GM21576 (cell line): ENCODE measurements at regions not wholly inside any gene's neighbourhood (a gene's known extent, or its start where the extent isn't known, plus 50 kb on each side); places are given as distances from the start of the nearest gene placed in this dataset.
"Not testable (repeated sequence)": the region's sequence is repeated elsewhere in the genome, so short reads cannot be mapped to it uniquely, and the experiment has no call there.

Experiments used
- ATAC-seq: cut with Tn5 transposase; IDR thresholded peaks from one replicate; pipeline ENCODE4 v1.9.1; 2021; ENCODE audit warnings: mild to moderate bottlenecking, moderate library complexity; ENCODE audit not compliant: unreplicated experiment

DNA sequence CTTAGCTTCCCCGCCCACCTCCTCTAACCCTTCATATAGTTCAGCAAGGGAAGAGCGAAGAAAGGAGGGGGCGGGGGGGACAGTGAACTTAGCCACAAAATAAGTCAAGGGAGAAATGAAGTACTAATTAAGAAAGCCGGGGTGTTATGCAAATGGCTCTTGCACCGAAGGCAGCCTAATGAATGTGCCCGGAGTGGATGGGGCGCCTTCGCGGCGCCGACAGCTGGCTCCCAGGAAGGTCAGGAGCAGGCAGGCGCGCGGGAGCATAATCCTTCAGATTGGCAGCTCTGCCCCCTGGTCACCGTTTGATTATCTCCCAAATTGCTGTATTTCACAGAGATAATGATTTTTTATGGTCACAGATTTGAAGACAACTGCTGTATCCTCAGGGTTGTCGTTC is 395.1 kb downstream of the TFAP2B start:
- ATAC-seq, result no peak

- no peak for ATAC-seq
These were observed 395.8 kb downstream of the TFAP2B start for GRCh38 chr6:51214442-51214841.

DNA sequence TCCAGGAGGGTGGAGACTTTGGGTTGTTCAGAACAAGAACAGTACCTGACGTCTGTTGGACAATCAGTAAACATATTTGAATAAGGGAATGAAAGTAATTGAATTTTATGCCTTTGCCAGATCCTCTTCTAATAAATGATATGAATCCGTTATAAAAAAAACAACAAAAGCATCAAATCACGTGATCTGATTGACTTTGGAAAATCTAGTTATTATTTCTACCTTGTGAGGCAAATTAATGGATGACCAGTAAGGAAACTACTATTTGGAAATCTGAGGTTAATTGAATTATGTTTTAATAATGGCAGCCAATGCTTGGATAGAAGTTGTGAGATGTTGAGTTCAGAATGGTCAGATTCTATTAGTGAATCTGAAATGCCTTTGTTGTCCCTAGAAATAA is 399.5 kb downstream of the TFAP2B start:
- ATAC-seq, result no peak

- not testable (repeated sequence) for ATAC-seq
These were observed 406.0 kb downstream of the TFAP2B start for GRCh38 chr6:51224580-51225240.

GRCh38 chr6:51241376-51241775 is 422.7 kb downstream of the TFAP2B start:
- no peak for ATAC-seq

GRCh38 chr6:51249798-51250197 is 431.1 kb downstream of the TFAP2B start:
- ATAC-seq, result no peak

GRCh38 chr6:51250317-51250716 is 431.6 kb downstream of the TFAP2B start:
- no peak for ATAC-seq

- no peak for ATAC-seq
These were observed 439.3 kb downstream of the TFAP2B start for GRCh38 chr6:51257938-51258337.

DNA sequence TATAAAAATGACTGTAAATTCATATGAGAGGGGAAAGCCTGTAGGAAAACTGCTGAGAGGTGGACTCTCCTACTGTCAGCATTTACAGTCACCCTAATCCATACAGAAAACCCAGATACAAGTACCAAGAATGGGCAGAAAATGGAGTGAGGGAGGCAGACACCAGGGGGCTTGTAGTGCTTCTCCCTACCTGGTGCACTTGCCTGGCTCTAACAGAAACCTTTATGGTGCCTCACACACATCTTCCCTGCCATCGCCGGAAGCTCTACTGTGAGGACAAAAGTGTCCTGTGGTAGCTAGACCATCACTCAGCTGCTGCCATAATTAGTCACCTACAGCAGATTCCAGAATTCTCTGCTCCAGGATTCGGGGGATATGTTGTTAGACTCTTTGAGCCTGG is 441.3 kb downstream of the TFAP2B start:
- no peak for ATAC-seq

DNA sequence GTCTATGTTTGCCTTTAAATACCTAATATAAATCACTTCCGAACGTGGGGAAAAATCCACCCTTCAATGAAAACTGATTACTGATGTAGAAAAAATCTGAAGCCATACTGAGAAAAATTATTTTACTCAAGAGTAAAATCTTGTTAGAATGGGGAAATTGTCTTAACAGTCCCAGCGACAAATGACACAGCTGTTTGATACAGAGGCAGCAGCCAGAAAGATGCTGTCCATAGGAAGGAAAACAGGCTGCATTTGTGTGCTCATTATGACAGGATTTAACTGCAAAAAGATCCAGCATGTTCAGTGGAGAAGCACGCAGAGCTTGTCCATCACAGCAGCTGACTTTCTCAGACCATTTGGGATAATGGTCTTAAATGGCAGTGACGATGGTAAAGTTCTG is 443.0 kb downstream of the TFAP2B start:
- ATAC-seq, result no peak

- no peak for ATAC-seq
These were observed 446.8 kb downstream of the TFAP2B start for GRCh38 chr6:51265426-51265825.

GRCh38 chr6:51266604-51267003 is 447.9 kb downstream of the TFAP2B start:
- no peak for ATAC-seq

DNA sequence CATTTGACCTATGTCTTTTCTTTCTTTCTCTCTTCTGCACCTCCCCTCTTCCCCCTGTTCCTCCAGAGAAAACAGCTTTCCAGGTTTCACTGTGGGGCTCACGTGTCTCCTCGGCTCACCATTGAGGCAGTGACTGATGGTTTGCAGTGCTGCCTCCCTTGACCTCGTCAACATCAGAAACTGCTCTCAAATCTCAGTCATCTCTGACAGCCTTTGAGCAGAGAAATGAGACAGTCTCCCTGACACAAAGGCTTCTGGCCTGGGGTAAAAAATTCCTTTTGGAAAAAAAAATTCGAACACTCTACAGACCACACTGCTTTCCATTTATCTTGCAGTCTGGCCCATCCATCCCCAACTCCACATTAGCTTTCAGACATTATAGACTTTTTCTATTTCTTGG is 450.0 kb downstream of the TFAP2B start:
- ATAC-seq, result no peak

- no peak for ATAC-seq
These were observed 451.2 kb downstream of the TFAP2B start for GRCh38 chr6:51269876-51270275.

DNA sequence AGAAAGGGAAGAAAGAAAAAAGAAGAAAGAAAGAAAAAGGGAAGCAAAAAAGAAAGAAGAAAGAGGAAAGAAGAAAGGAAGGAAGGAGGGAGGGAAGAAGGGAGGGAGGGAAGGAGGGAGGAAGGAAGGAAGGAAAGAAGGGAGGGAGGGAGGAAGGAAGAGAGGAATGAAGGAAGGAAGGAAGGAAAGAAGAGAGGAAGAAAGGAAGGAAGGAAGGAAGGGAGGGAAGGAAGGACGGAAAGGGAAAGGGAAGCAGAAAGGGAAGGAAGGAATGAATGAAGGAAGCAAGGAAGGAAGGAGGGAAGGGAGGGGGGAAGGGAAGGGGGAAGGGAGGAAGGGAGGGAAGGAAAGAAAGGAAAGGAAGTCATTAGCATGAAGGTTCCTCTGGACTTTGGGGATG is 452.9 kb downstream of the TFAP2B start:
- ATAC-seq, result no peak

GRCh38 chr6:51273228-51273961 is 454.7 kb downstream of the TFAP2B start:
- no peak for ATAC-seq

- no peak for ATAC-seq
These were observed 458.8 kb downstream of the TFAP2B start for GRCh38 chr6:51277474-51277873.

- ATAC-seq, result no peak
These were observed 463.4 kb downstream of the TFAP2B start for GRCh38 chr6:51282026-51282425.

DNA sequence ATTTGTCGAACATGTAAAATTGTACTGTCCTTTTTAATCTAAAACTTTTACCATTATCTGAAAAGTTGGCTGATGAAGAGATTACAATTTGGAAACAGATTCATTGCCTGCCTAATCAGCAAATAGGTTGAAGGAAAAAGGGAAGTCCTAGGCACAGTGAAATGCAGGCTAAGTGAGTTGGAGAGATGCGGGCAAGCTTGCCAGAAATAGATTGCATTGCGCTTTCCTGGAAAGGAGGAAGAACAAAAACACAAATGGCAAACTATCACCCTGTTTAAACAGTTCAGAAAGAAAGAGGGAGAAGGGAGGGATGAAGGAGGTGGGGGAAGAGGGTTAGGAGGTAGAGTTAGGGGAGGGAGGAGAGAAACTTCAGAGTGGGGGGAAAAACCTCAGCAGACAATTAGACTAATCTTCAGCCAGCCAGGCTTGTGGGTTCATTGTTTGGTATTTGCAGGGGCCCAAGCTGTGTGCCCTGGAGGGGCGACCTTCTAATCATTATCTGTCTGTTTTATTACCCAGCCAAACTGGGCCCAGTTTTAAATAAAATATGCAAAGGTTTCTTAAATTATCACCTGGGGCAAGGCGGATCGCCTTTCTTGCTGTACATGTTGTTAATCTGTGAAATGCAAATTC is 465.2 kb downstream of the TFAP2B start:
- ATAC-seq, result no peak

GRCh38 chr6:51285876-51286275 is 467.2 kb downstream of the TFAP2B start:
- no peak for ATAC-seq

- no peak for ATAC-seq
These were observed 470.4 kb downstream of the TFAP2B start for GRCh38 chr6:51289041-51289440.

DNA sequence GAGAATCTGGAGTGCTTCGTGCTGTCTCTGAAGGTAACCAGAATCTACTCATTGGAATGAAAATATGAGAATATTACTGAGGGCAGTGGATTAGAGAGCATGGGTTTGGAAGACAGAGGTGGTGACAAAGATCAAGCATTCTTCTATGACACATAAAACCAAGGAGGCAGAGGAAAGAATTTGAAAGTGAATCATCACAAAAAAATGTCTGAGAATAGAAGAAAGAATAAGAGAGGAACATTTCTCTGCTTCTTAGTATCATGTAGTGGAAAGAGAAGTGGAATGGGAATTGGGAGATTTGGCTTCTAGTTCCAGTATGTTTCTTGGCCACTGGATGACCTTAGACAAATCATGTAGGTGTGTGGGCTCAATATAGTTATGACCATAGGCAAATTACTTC is 474.0 kb downstream of the TFAP2B start:
- no peak for ATAC-seq
